UCSD-AML1 (cell line): ENCODE measurements at regions not wholly inside any gene's neighbourhood (a gene's known extent, or its start where the extent isn't known, plus 50 kb on each side); places are given as distances from the start of the nearest gene placed in this dataset.
A peak's percentile ranks its signal among the peaks of the same experiment; 100 is the strongest.

Source experiments
- DNase-seq: peaks from one replicate; lab custom pipeline; 2025; ENCODE audit not compliant: unreplicated experiment; lab: John Stamatoyannopoulos, UW

GRCh38 chr10:113357681-113358300 lies 195.1 kb upstream of the HABP2 start:
- DNase-seq: no peak

- no peak for DNase-seq
Measured at GRCh38 chr10:113359655-113360054, 193.2 kb upstream of the HABP2 start.

GRCh38 chr10:113360870-113361269 lies 192.0 kb upstream of the HABP2 start:
- DNase-seq: no peak

- DNase-seq: no peak
Measured at GRCh38 chr10:113362645-113363091, 190.2 kb upstream of the HABP2 start.

- DNase-seq: no peak
Measured at GRCh38 chr10:113364227-113364626, 188.6 kb upstream of the HABP2 start.

GRCh38 chr10:113368666-113369364 lies 184.0 kb upstream of the HABP2 start:
- DNase-seq: no peak

GRCh38 chr10:113369365-113369694 lies 183.5 kb upstream of the HABP2 start:
- DNase-seq: no peak

GRCh38 chr10:113376428-113376827 lies 176.4 kb upstream of the HABP2 start:
- DNase-seq: no peak

- no peak for DNase-seq
Measured at GRCh38 chr10:113379091-113379490, 173.8 kb upstream of the HABP2 start.

GRCh38 chr10:113381416-113381815 lies 171.4 kb upstream of the HABP2 start:
- no peak for DNase-seq

- DNase-seq: peak; percentile 25
Measured at GRCh38 chr10:113381981-113382509, 170.8 kb upstream of the HABP2 start.

- no peak for DNase-seq
Measured at GRCh38 chr10:113382691-113383090, 170.2 kb upstream of the HABP2 start.

- DNase-seq: no peak
Measured at GRCh38 chr10:113384181-113384580, 168.7 kb upstream of the HABP2 start.

- peak; percentile 79 for DNase-seq
Measured at GRCh38 chr10:113385021-113385999, 167.5 kb upstream of the HABP2 start.

GRCh38 chr10:113386005-113386404 lies 166.8 kb upstream of the HABP2 start:
- DNase-seq: no peak

- no peak for DNase-seq
Measured at GRCh38 chr10:113389969-113390368, 162.9 kb upstream of the HABP2 start.

GRCh38 chr10:113390896-113391295 lies 162.0 kb upstream of the HABP2 start:
- no peak for DNase-seq

GRCh38 chr10:113397047-113397446 lies 155.8 kb upstream of the HABP2 start:
- DNase-seq: no peak

- DNase-seq: no peak
Measured at GRCh38 chr10:113399065-113399464, 153.8 kb upstream of the HABP2 start.

GRCh38 chr10:113402602-113403001 lies 150.3 kb upstream of the HABP2 start:
- DNase-seq: no peak

GRCh38 chr10:113407218-113407617 lies 145.6 kb upstream of the HABP2 start:
- no peak for DNase-seq
